Endodermal cell (in vitro differentiated cells): ENCODE measurements at regions not wholly inside any gene's neighbourhood (a gene's known extent, or its start where the extent isn't known, plus 50 kb on each side); places are given as distances from the start of the nearest gene placed in this dataset.

Source experiments
- DNase-seq: peaks from one replicate; pipeline ENCODE4 v3.0.0-alpha.2; 2017
- H3K27ac ChIP-seq: 2 replicates; pipeline ENCODE4 v1.5.1; 2013; ENCODE audit warnings: mild to moderate bottlenecking, low read depth, low read length, moderate library complexity
- H3K27me3 ChIP-seq: 2 replicates; pipeline ENCODE4 v1.6.1; 2013; ENCODE audit warnings: mild to moderate bottlenecking, low read length, moderate library complexity; ENCODE audit not compliant: insufficient read depth, control insufficient read depth, poor library complexity, severe bottlenecking
- H3K36me3 ChIP-seq: 2 replicates; pipeline ENCODE4 v1.7.0; 2013; ENCODE audit warnings: mild to moderate bottlenecking, low read length, moderate library complexity; ENCODE audit not compliant: control insufficient read depth, insufficient read depth
- H3K4me1 ChIP-seq: one replicate; pipeline ENCODE4 v1.7.0; 2013; ENCODE audit warnings: low read length; ENCODE audit not compliant: control insufficient read depth, insufficient read depth
- H3K4me3 ChIP-seq: 2 replicates; pipeline ENCODE4 v1.5.1; 2013; ENCODE audit warnings: mild to moderate bottlenecking, low read length, moderate library complexity
- H3K9ac ChIP-seq: 2 replicates; pipeline ENCODE4 v1.6.1; 2013; ENCODE audit warnings: mild to moderate bottlenecking, low read length, moderate library complexity; ENCODE audit not compliant: poor library complexity, severe bottlenecking; ENCODE audit errors: extremely low read depth
- H3K9me3 ChIP-seq: 2 replicates; pipeline ENCODE4 v1.6.1; 2013; ENCODE audit warnings: mild to moderate bottlenecking, low read length, moderate library complexity; ENCODE audit not compliant: control insufficient read depth
- H3K27ac Mint-ChIP-seq: 2 replicates; pipeline ENCODE4 v1.8.0; 2020; ENCODE audit warnings: mixed read lengths
- H3K27me3 Mint-ChIP-seq: 2 replicates; pipeline ENCODE4 v1.8.0; 2021; ENCODE audit warnings: mild to moderate bottlenecking, mixed read lengths; ENCODE audit not compliant: insufficient read depth
- H3K36me3 Mint-ChIP-seq: 2 replicates; pipeline ENCODE4 v1.8.0; 2020; ENCODE audit warnings: low read depth, mixed read lengths
- H3K4me1 Mint-ChIP-seq: 2 replicates; pipeline ENCODE4 v1.8.0; 2020; ENCODE audit warnings: mixed read lengths
- H3K4me3 Mint-ChIP-seq: 2 replicates; pipeline ENCODE4 v1.8.0; 2020; ENCODE audit warnings: mild to moderate bottlenecking, moderate library complexity, mixed read lengths
- H3K9me3 Mint-ChIP-seq: 2 replicates; pipeline ENCODE4 v1.8.0; 2020; ENCODE audit warnings: mild to moderate bottlenecking, mixed read lengths
- CTCF ChIP-seq: fragments of 200-600 bp; sonication (generic); conservative IDR thresholded peaks from 2 replicates; pipeline ENCODE4 v1.5.0; 2021; ENCODE audit warnings: antibody characterized with exemption, mild to moderate bottlenecking
- WGBS, 2 experiments: methylation state at CpG; one replicate each; pipeline versions ENCODE4 v1.1.5 to v1.1.7; 2013; ENCODE audit warnings: missing lambda C conversion rate in 2 of 2, mixed read lengths in 1 of 2; ENCODE audit not compliant: insufficient coverage in 1 of 2, insufficient read length in 1 of 2; 5-methylcytosine and 5-hydroxymethylcytosine counted together

- Histone ChIP-seq H3K36me3 (no peaks in the 10 kb centered on the region), H3K9ac (no peak overlapping the region), H3K27me3 (no peaks in the 10 kb centered on the region), H3K4me3 (no peak overlapping the region), H3K4me1 (no peaks in the 10 kb centered on the region), H3K9me3 (no peaks in the 10 kb centered on the region), H3K27ac (no peak overlapping the region)
- Mint-ChIP-seq H3K36me3 (no peaks in the 10 kb centered on the region), H3K4me1 (peaks cover 7% of the 10 kb centered on the region), H3K4me3 (no peak overlapping the region), H3K27ac (no peak overlapping the region), H3K9me3 (no peaks in the 10 kb centered on the region), H3K27me3 (no peaks in the 10 kb centered on the region)
- 7 to 39% methylated on average over 2 to 4 of the region's 4 CpGs for WGBS, 2 experiments
- no peak for DNase-seq
- TF ChIP-seq CTCF = no peak
Observed at GRCh38 chr16:60905811-60906210, 1130.4 kb downstream of the CDH8 start.

- Mint-ChIP-seq H3K27me3 (no peaks in the 10 kb centered on the region), H3K9me3 (no peaks in the 10 kb centered on the region), H3K4me1 (peaks cover 7% of the 10 kb centered on the region), H3K36me3 (no peaks in the 10 kb centered on the region), H3K4me3 (no peak overlapping the region), H3K27ac (no peak overlapping the region)
- no peaks in the 10 kb centered on the region for H3K4me1 ChIP-seq
- no peak overlapping the region for H3K9ac ChIP-seq
- no peak for DNase-seq
- 95 to 97% methylated on average over 3 of the region's 4 CpGs for WGBS, 2 experiments
- no peaks in the 10 kb centered on the region for H3K27me3 ChIP-seq
- H3K4me3 ChIP-seq = no peak overlapping the region
- no peaks in the 10 kb centered on the region for H3K9me3 ChIP-seq
- H3K27ac ChIP-seq = no peak overlapping the region
- TF ChIP-seq CTCF = no peak
- H3K36me3 ChIP-seq = no peaks in the 10 kb centered on the region
Observed at GRCh38 chr16:60902114-60902513, 1134.1 kb downstream of the CDH8 start.

- H3K9me3 Mint-ChIP-seq = peaks cover 3% of the 10 kb centered on the region
- H3K36me3 ChIP-seq = no peaks in the 10 kb centered on the region
- H3K4me3 ChIP-seq = no peak overlapping the region
- no peaks in the 10 kb centered on the region for H3K27me3 Mint-ChIP-seq
- WGBS, 2 experiments = 83% methylated on average over 2 of the region's 2 CpGs; no CpG with 5 or more reads in 1 of the 2 experiments
- H3K4me1 ChIP-seq = no peaks in the 10 kb centered on the region
- no peak overlapping the region for H3K9ac ChIP-seq
- H3K27ac ChIP-seq = no peak overlapping the region
- H3K4me3 Mint-ChIP-seq = no peak overlapping the region
- no peak for DNase-seq
- H3K9me3 ChIP-seq = peaks cover 6% of the 10 kb centered on the region
- H3K27me3 ChIP-seq = no peaks in the 10 kb centered on the region
- no peaks in the 10 kb centered on the region for H3K4me1 Mint-ChIP-seq
- no peaks in the 10 kb centered on the region for H3K36me3 Mint-ChIP-seq
- TF ChIP-seq CTCF = no peak
- H3K27ac Mint-ChIP-seq = no peak overlapping the region
Observed at GRCh38 chr16:60882816-60883215, 1153.4 kb downstream of the CDH8 start.
